Bronchial epithelial cell (primary cell): ENCODE measurements at regions not wholly inside any gene's neighbourhood (a gene's known extent, or its start where the extent isn't known, plus 50 kb on each side); places are given as distances from the start of the nearest gene placed in this dataset.
"Not testable (repeated sequence)": the region's sequence is repeated elsewhere in the genome, so short reads cannot be mapped to it uniquely, and the experiment has no call there.

Source experiments
- DNase-seq: peaks from one replicate; pipeline ENCODE4 v3.0.0-alpha.2; 2010; ENCODE audit warnings: low read depth
- FAIRE-seq: peaks from 2 replicates; lab custom pipeline; 2011; peaks lifted over from hg19 to GRCh38; lab: Jason Lieb, UNC
- H3K27me3 ChIP-seq: 2 replicates; pipeline ENCODE4 v1.5.1; 2011; ENCODE audit warnings: low read length; ENCODE audit not compliant: control insufficient read depth, insufficient read depth
- H3K36me3 ChIP-seq: 2 replicates; pipeline ENCODE4 v1.5.1; 2011; ENCODE audit warnings: low read length; ENCODE audit not compliant: control insufficient read depth, insufficient read depth
- H3K4me3 ChIP-seq: 2 replicates; pipeline ENCODE4 v1.5.1; 2011; ENCODE audit warnings: mild to moderate bottlenecking, low read depth, low read length, control low read depth
- CTCF ChIP-seq: IDR thresholded peaks from 2 replicates; pipeline ENCODE4 v1.5.1; 2011; ENCODE audit warnings: mild to moderate bottlenecking, moderate library complexity, low read length, control low read depth, inconsistent platforms; ENCODE audit not compliant: insufficient read depth, severe bottlenecking

GRCh38 chr5:93953442-93953841, 212.0 kb upstream of the POU5F2 start:
- DNase-seq, result no peak
- Histone ChIP-seq H3K36me3 (no peaks in the 10 kb centered on the region), H3K4me3 (no peak overlapping the region), H3K27me3 (no peaks in the 10 kb centered on the region)
- no peak for FAIRE-seq
- no peak for TF ChIP-seq CTCF

- no peak for DNase-seq
- H3K36me3 ChIP-seq, result no peaks in the 10 kb centered on the region
- no peak overlapping the region for H3K4me3 ChIP-seq
- TF ChIP-seq CTCF, result no peak
- no peak for FAIRE-seq
- H3K27me3 ChIP-seq, result no peaks in the 10 kb centered on the region
Observed at GRCh38 chr5:93941897-93942296, 200.5 kb upstream of the POU5F2 start.

- not testable (repeated sequence) for FAIRE-seq, H3K36me3 ChIP-seq, DNase-seq, H3K4me3 ChIP-seq, H3K27me3 ChIP-seq
Observed at GRCh38 chr5:93933269-93933668, 191.9 kb upstream of the POU5F2 start.

- no peak for TF ChIP-seq CTCF
- Histone ChIP-seq H3K4me3 (no peak overlapping the region), H3K27me3 (no peaks in the 10 kb centered on the region), H3K36me3 (no peaks in the 10 kb centered on the region)
- DNase-seq, result no peak
- FAIRE-seq, result no peak
Observed at GRCh38 chr5:93930098-93930497, 188.7 kb upstream of the POU5F2 start.

GRCh38 chr5:93929131-93929530, 187.7 kb upstream of the POU5F2 start:
- Histone ChIP-seq H3K27me3 (no peaks in the 10 kb centered on the region), H3K36me3 (no peaks in the 10 kb centered on the region), H3K4me3 (no peak overlapping the region)
- no peak for TF ChIP-seq CTCF
- FAIRE-seq, result no peak
- no peak for DNase-seq

- Histone ChIP-seq H3K27me3 (no peaks in the 10 kb centered on the region), H3K36me3 (no peaks in the 10 kb centered on the region), H3K4me3 (no peak overlapping the region)
- FAIRE-seq (no peak), DNase-seq (no peak)
- no peak for TF ChIP-seq CTCF
Observed at GRCh38 chr5:93926831-93927620, 185.6 kb upstream of the POU5F2 start.
